GM21367 (cell line): ENCODE measurements at regions not wholly inside any gene's neighbourhood (a gene's known extent, or its start where the extent isn't known, plus 50 kb on each side); places are given as distances from the start of the nearest gene placed in this dataset.
"Not testable (repeated sequence)": the region's sequence is repeated elsewhere in the genome, so short reads cannot be mapped to it uniquely, and the experiment has no call there.

Experiments
- ATAC-seq: cut with Tn5 transposase; IDR thresholded peaks from one replicate; pipeline ENCODE4 v1.9.1; 2021; ENCODE audit not compliant: unreplicated experiment

GRCh38 chr6:140316966-140317365 lies 942.5 kb upstream of the CITED2 start:
- ATAC-seq: no peak

- no peak for ATAC-seq
These were observed 940.2 kb upstream of the CITED2 start for GRCh38 chr6:140314682-140315081.

GRCh38 chr6:140311146-140311545 lies 936.7 kb upstream of the CITED2 start:
- no peak for ATAC-seq

- no peak for ATAC-seq
These were observed 928.9 kb upstream of the CITED2 start for GRCh38 chr6:140303218-140303949.

DNA sequence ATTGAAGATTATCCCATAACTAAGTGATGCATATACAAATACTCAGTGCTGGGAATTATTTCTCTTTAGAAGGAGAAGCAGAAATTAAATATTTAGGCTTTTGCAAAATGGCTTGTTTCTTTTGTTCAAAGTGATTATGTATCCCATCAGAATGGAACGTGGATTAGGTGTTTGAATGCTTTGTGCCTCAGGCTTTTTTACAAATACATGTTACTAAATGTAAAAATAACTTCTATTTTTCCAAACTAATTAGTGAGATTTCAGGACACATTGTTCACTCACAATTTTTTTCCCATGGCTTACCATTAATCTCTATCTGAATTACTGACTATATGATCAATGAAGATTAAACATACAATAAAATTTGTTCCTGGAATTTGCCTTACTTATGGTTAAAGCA lies 925.9 kb upstream of the CITED2 start:
- no peak for ATAC-seq

- ATAC-seq: no peak
These were observed 914.7 kb upstream of the CITED2 start for GRCh38 chr6:140289186-140289585.

GRCh38 chr6:140285998-140286690 lies 911.7 kb upstream of the CITED2 start:
- ATAC-seq: no peak

DNA sequence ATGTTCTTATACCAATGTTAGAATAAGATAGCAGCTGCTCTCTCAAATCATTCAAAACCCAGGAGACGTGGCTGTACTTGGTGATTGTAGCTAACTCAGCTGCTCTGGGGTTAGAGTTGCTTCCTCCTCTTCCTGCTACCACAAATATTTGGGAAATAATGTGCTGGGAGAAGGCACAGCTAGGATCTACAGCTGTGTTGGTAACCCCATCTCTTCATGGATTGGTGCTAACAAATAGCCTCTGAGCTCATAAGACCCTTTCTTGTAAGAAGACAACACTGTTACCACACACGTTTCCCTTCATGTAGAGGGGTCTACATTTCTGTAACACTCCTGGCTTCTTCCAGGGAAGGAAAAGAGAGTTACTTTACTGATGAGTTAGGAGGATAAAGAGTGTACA lies 911.0 kb upstream of the CITED2 start:
- no peak for ATAC-seq

DNA sequence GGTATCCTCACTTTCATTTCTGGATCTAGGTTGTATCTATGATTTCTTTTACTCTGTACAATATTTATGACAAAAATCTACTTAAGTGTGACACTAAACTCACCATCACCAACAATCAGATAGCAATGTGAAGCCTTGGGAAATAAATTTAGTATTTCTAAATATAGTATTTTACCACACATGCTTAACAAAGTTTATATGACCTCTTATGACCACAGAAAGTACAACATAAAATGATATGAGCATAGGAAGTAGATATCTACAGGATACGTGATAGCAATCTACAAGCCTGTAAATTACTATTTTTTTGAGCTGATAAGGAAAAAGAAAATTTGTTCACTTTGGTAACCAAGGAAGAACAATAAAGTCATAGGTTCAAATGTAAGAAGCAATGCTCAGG lies 910.4 kb upstream of the CITED2 start:
- ATAC-seq: no peak

DNA sequence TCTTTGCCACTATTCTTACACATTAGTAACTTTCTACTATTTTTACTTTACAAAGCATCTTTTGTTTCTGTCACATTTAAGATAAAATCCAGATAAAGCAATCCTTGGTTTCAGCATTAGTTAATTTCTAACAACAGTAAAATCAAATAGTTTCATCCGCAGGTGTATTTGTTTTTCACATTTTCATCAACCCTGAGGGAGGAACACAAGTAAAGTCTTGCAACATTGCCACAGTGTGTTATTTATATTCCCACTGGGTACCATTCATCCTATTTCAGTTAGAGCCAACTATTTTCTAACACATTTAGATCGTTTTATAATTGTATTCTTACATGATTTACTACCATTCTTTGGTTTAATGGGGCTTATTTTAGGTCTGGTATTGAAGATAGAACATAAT lies 908.7 kb upstream of the CITED2 start:
- ATAC-seq: no peak

- no peak for ATAC-seq
These were observed 907.3 kb upstream of the CITED2 start for GRCh38 chr6:140281767-140282166.

DNA sequence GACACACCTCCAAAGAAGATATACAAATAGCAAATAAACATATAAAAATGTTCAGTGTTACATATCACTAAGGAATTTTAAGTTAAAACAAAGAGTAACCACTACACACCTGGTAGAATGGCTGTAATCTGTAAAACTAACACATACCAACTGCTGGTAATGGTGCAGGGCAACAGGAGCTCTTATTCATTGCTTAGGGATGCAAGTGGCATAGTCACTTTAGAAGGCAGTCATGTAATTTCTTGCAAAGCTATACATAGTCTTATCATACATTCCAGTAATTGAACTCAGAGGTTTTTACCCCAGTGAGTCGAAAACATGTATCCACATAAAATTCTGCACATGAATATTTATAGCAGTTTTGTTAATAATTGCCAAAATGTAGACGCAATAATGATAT lies 906.8 kb upstream of the CITED2 start:
- no peak for ATAC-seq

- ATAC-seq: no peak
These were observed 902.3 kb upstream of the CITED2 start for GRCh38 chr6:140276719-140277118.

- ATAC-seq: no peak
These were observed 901.7 kb upstream of the CITED2 start for GRCh38 chr6:140276133-140276532.

DNA sequence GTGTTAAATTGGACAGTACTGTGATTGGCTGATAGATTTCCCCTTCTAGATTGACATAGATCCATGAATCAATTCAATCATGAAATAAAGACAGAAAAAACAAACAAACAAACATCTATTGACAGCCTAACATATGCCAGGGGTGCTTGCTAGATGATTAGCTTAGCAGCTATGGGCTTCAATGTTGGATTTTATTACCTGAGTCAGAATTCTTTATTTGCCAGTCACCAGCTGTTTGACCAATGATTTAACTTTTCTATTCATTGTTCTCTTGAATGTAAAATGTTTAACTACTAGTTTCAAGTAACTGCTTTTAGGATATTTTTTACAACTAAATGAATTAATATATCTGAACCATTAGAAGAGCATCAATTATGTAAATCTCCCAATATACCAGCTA lies 901.3 kb upstream of the CITED2 start:
- ATAC-seq: no peak

DNA sequence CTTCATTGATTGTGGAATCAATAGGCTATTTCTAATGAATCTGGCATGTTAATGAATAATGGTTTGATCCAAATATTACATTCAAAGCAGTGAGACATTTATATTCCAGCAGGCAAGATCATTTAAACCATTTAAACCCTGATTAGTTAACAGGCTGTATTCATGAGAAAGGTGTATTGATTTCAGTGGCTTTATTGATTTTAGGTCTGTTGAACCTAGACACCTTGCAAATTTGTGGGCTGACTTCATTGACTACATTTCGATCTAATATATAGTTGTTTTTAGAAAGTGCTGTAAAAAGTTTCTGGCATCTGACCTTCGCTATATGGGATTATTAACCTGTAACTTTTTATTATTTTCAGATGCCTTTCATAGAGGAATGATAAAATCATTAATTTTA lies 900.1 kb upstream of the CITED2 start:
- ATAC-seq: no peak

GRCh38 chr6:140271759-140272377 lies 897.4 kb upstream of the CITED2 start:
- ATAC-seq: peak; percentile 100

GRCh38 chr6:140269591-140270165 lies 895.2 kb upstream of the CITED2 start:
- ATAC-seq: no peak

DNA sequence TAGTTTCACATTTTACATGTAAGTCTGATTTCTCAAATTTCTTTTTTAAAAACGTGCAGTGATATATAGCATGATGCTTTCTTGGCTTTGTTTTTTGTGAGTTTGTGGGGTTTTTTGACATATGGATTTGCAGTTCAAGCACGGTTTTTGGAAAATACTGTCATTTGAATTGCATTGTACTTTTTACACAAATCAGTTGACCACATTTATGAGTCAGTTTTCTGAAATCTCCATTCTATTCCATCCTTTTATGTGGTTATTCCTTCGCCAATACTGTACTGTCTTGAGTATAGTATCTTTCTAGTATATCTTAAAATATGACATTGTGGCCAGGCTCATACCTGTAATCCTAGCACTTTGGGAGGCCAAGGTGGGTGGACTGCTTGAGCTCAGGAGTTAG lies 890.0 kb upstream of the CITED2 start:
- ATAC-seq: no peak

GRCh38 chr6:140258302-140258701 lies 883.9 kb upstream of the CITED2 start:
- not testable (repeated sequence) for ATAC-seq

DNA sequence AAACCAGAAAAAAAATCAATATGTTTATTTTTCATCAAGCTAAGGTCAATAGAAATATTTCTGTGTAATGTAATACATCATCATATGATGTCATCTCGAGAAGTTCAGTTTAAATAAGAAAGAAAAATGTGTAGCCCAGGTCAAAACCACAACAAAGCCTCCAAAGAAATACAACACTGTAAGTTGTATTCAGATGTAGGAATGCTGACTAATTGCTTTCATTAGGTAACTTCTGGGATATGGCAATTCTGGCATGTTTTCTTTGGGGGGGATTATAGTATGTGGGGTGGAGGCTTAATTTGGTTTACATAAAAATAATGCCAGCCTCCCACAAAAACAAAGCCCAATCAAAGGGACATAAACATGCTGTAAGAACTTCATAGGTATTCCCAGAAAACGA lies 881.8 kb upstream of the CITED2 start:
- ATAC-seq: no peak

DNA sequence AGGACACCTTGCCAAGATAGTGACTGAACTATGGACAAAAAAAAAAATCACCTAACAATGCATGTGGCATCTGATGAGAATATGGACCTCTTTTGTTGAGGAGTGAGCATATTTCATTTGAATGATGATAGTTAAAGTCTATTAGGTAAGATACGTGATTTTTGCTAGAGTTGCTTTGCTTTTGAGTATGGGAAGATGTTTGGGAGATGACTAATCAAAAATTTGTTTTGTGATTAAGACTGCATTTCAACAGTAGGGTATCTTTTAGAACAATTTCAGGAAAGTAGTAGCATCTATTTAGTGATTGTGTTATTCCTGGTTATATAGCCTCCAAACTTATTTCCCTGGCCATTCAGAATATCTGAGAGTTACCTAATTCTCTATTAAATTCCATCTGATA lies 878.6 kb upstream of the CITED2 start:
- no peak for ATAC-seq
